ENCODE measurements at regions not wholly inside any gene's neighbourhood (a gene's known extent, or its start where the extent isn't known, plus 50 kb on each side); places are given as distances from the start of the nearest gene placed in this dataset.

GRCh38 chr20:50381771-50382593, 128.2 kb upstream of the PTPN1 start:
- intact Hi-C loops (cut with micrococcal nuclease) = loop anchor here (2.0 to 5.0 kb wide), 3 partner anchors 40 to 195 kb away; no protein-coding TSS in a partner anchor
- Histone ChIP-seq H3K9ac (ENCODE audit: low read length) (no peak overlapping the region), H3K27me3 (ENCODE audit: low read length) (no peaks in the 10 kb centered on the region), H3K79me2 (ENCODE audit: low read length) (no peaks in the 10 kb centered on the region), H3F3A (ENCODE audit: low read length, unreplicated experiment) (no peaks in the 10 kb centered on the region), H2AFZ (ENCODE audit: low read length) (peak overlapping the region; percentile 6; the same call in 1 of the 2 replicates), H3K4me3 (ENCODE audit: low read length) (no peak overlapping the region), H3K4me1 (ENCODE audit: insufficient read depth, low read length) (peaks cover 25% of the 10 kb centered on the region), H4K20me1 (ENCODE audit: low read length) (no peaks in the 10 kb centered on the region), H3K9me2 (replicated peaks; ENCODE audit: low read length) (no peaks in the 10 kb centered on the region), H3K27ac (ENCODE audit: low read length) (no peak overlapping the region), H3K9me3 (ENCODE audit: low read length) (no peaks in the 10 kb centered on the region), H3K4me2 (ENCODE audit: low read length) (no peak overlapping the region), H3K36me3 (ENCODE audit: low read depth, low read length) (no peaks in the 10 kb centered on the region)
- no TSS peak for BruUV-seq (replicated peaks)
- POLR2A ChIA-PET (ENCODE audit: unreplicated experiment) = interaction anchor here (0.6 kb wide), 1 partner anchor 26 kb away, joined by 4 read pairs; no protein-coding TSS in a partner anchor
- TF ChIP-seq EZH2phosphoT487 (IDR thresholded peaks at IDR 0.05; ENCODE audit: borderline replicate concordance, low read length) (no peak), EZH2 (IDR thresholded peaks at IDR 0.05; ENCODE audit: low read length, unreplicated experiment) (no peak)
- DNase-seq = no peak
- CTCF ChIA-PET = no interaction called here
- no peak for ATAC-seq

- BruUV-seq (replicated peaks) = no TSS peak
- Histone ChIP-seq H3K27me3 (ENCODE audit: low read length) (no peaks in the 10 kb centered on the region), H3K27ac (ENCODE audit: low read length) (no peak overlapping the region), H3K9me3 (ENCODE audit: low read length) (no peaks in the 10 kb centered on the region), H3K79me2 (ENCODE audit: low read length) (no peaks in the 10 kb centered on the region), H3K9me2 (replicated peaks; ENCODE audit: low read length) (no peaks in the 10 kb centered on the region), H3K4me2 (ENCODE audit: low read length) (no peak overlapping the region), H3K4me3 (ENCODE audit: low read length) (no peak overlapping the region), H3F3A (ENCODE audit: low read length, unreplicated experiment) (no peaks in the 10 kb centered on the region), H3K4me1 (ENCODE audit: insufficient read depth, low read length) (peaks cover 14% of the 10 kb centered on the region), H3K9ac (ENCODE audit: low read length) (no peak overlapping the region), H4K20me1 (ENCODE audit: low read length) (no peaks in the 10 kb centered on the region), H2AFZ (ENCODE audit: low read length) (no peak overlapping the region), H3K36me3 (ENCODE audit: low read depth, low read length) (no peaks in the 10 kb centered on the region)
- intact Hi-C loops (cut with micrococcal nuclease) = no loop called here
- TF ChIP-seq CTCF (conservative IDR thresholded peaks at IDR 0.05; ENCODE audit: low read depth, low read length) (no peak), EZH2phosphoT487 (IDR thresholded peaks at IDR 0.05; ENCODE audit: borderline replicate concordance, low read length) (no peak), EZH2 (IDR thresholded peaks at IDR 0.05; ENCODE audit: low read length, unreplicated experiment) (no peak)
- no peak for DNase-seq
- CTCF ChIA-PET = no interaction called here
- POLR2A ChIA-PET (ENCODE audit: unreplicated experiment) = no interaction called here
- ATAC-seq = no peak
These were observed 124.2 kb upstream of the PTPN1 start for GRCh38 chr20:50385733-50386640.

DNA sequence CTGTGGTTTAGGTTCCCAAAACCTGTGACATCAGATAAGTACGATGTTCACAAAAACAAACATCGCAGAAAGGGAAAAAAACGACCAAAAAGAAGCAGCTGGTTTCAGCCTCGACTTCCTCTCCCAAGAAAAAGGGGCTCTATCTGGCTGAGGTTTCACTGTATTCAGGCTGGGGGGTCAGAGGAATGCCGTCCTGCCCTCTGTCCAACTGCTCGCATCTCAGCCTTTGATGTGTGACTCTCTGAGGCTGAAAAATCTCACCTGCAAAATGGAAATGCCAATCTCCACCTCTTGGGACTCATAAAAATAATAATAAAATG, 123.6 kb upstream of the PTPN1 start:
- peaks cover 13% of the 10 kb centered on the region for H3K4me1 ChIP-seq (ENCODE audit: insufficient read depth, low read length)
- H3K27me3 ChIP-seq (ENCODE audit: low read length) = no peaks in the 10 kb centered on the region

More for the DNA sequence above, 123.6 kb upstream of the PTPN1 start:
- POLR2A ChIA-PET (ENCODE audit: unreplicated experiment) = no interaction called here
- DNase-seq (no peak), ATAC-seq (no peak)
- CTCF ChIA-PET = no interaction called here
- Histone ChIP-seq H3K4me3 (ENCODE audit: low read length) (no peak overlapping the region), H3K36me3 (ENCODE audit: low read depth, low read length) (no peaks in the 10 kb centered on the region), H2AFZ (ENCODE audit: low read length) (no peak overlapping the region), H3F3A (ENCODE audit: low read length, unreplicated experiment) (no peaks in the 10 kb centered on the region), H4K20me1 (ENCODE audit: low read length) (no peaks in the 10 kb centered on the region), H3K27ac (ENCODE audit: low read length) (no peak overlapping the region), H3K9me3 (ENCODE audit: low read length) (no peaks in the 10 kb centered on the region), H3K9ac (ENCODE audit: low read length) (no peak overlapping the region), H3K4me2 (ENCODE audit: low read length) (no peak overlapping the region), H3K79me2 (ENCODE audit: low read length) (no peaks in the 10 kb centered on the region), H3K9me2 (replicated peaks; ENCODE audit: low read length) (no peaks in the 10 kb centered on the region)
- intact Hi-C loops (cut with micrococcal nuclease) = no loop called here
- TF ChIP-seq CTCF (conservative IDR thresholded peaks at IDR 0.05; ENCODE audit: low read depth, low read length) (no peak), EZH2phosphoT487 (IDR thresholded peaks at IDR 0.05; ENCODE audit: borderline replicate concordance, low read length) (no peak), EZH2 (IDR thresholded peaks at IDR 0.05; ENCODE audit: low read length, unreplicated experiment) (no peak)
- BruUV-seq (replicated peaks) = no TSS peak
